CD4-positive, alpha-beta memory T cell (primary cell): ENCODE measurements at regions not wholly inside any gene's neighbourhood (a gene's known extent, or its start where the extent isn't known, plus 50 kb on each side); places are given as distances from the start of the nearest gene placed in this dataset.
A peak's percentile ranks its signal among the peaks of the same experiment; 100 is the strongest.

Experiments
- CTCF ChIA-PET: fragments of 350-600 bp; sonication (Branson Sonifier 250); formaldehyde crosslinking; loops from one replicate; lab custom pipeline; 2021; ENCODE audit warnings: inconsistent platforms; ENCODE audit not compliant: partially characterized antibody; lab: Charles Lee
- POLR2A ChIA-PET: fragments of 350-600 bp; sonication (Branson Sonifier 250); formaldehyde crosslinking; loops from one replicate; lab custom pipeline; 2021; ENCODE audit not compliant: partially characterized antibody; lab: Charles Lee
- DNase-seq, 5 donors: peaks; one replicate each; pipeline versions ENCODE4 v3.0.0 to v3.0.0-alpha.2; 2020 to 2022; ENCODE audit warnings: mixed read lengths in 1 of 5
- H3K27ac ChIP-seq: one replicate; pipeline ENCODE4 v1.7.0; 2013; ENCODE audit warnings: low read depth, low read length
- H3K27me3 ChIP-seq: 2 replicates; pipeline ENCODE4 v1.7.0; 2013; ENCODE audit warnings: mild to moderate bottlenecking, low read length, moderate library complexity; ENCODE audit not compliant: insufficient read depth
- H3K36me3 ChIP-seq: 2 replicates; pipeline ENCODE4 v1.7.0; 2013; ENCODE audit warnings: mild to moderate bottlenecking, low read length, moderate library complexity; ENCODE audit not compliant: insufficient read depth
- H3K4me1 ChIP-seq: 2 replicates; pipeline ENCODE4 v1.7.0; 2013; ENCODE audit warnings: mild to moderate bottlenecking, low read length, moderate library complexity; ENCODE audit not compliant: insufficient read depth
- H3K4me3 ChIP-seq, 2 donors: one replicate each; pipeline ENCODE4 v1.7.0; 2013; ENCODE audit warnings: low read length in 2 of 2, mild to moderate bottlenecking in 1 of 2
- H3K9me3 ChIP-seq, 2 donors: one replicate each; pipeline ENCODE4 v1.7.0; 2013; ENCODE audit warnings: low read length in 2 of 2, control low read depth in 1 of 2; ENCODE audit not compliant: control insufficient read depth in 1 of 2
- H3K27ac Mint-ChIP-seq, 7 donors: one replicate each; pipeline ENCODE4 v1.8.0; 2020 to 2021; ENCODE audit warnings: mixed read lengths in 7 of 7, mild to moderate bottlenecking in 6 of 7, inconsistent platforms in 3 of 7, moderate library complexity in 3 of 7
- H3K27me3 Mint-ChIP-seq, 2 donors: one replicate each; pipeline ENCODE4 v1.8.0; 2020 to 2021; ENCODE audit warnings: mixed read lengths in 2 of 2
- H3K36me3 Mint-ChIP-seq, 2 donors: one replicate each; pipeline ENCODE4 v1.8.0; 2020 to 2021; ENCODE audit warnings: mixed read lengths in 2 of 2, inconsistent platforms in 1 of 2, mild to moderate bottlenecking in 1 of 2
- H3K4me1 Mint-ChIP-seq, 4 donors: one replicate each; pipeline ENCODE4 v1.8.0; 2020 to 2021; ENCODE audit warnings: mixed read lengths in 4 of 4, mild to moderate bottlenecking in 1 of 4
- H3K4me3 Mint-ChIP-seq, 8 donors: one replicate each; pipeline ENCODE4 v1.8.0; 2020 to 2021; ENCODE audit warnings: mixed read lengths in 8 of 8, mild to moderate bottlenecking in 7 of 8, moderate library complexity in 6 of 8, inconsistent platforms in 3 of 8
- H3K9me3 Mint-ChIP-seq, 8 donors: one replicate each; pipeline ENCODE4 v1.8.0; 2020 to 2021; ENCODE audit warnings: mixed read lengths in 8 of 8, mild to moderate bottlenecking in 5 of 8, inconsistent platforms in 3 of 8, moderate library complexity in 1 of 8
- intact Hi-C: fragments of 100-400 bp; cut with micrococcal nuclease; formaldehyde crosslinking; loops from one replicate; pipeline ENCODE4 v1.15.1; 2023

DNA sequence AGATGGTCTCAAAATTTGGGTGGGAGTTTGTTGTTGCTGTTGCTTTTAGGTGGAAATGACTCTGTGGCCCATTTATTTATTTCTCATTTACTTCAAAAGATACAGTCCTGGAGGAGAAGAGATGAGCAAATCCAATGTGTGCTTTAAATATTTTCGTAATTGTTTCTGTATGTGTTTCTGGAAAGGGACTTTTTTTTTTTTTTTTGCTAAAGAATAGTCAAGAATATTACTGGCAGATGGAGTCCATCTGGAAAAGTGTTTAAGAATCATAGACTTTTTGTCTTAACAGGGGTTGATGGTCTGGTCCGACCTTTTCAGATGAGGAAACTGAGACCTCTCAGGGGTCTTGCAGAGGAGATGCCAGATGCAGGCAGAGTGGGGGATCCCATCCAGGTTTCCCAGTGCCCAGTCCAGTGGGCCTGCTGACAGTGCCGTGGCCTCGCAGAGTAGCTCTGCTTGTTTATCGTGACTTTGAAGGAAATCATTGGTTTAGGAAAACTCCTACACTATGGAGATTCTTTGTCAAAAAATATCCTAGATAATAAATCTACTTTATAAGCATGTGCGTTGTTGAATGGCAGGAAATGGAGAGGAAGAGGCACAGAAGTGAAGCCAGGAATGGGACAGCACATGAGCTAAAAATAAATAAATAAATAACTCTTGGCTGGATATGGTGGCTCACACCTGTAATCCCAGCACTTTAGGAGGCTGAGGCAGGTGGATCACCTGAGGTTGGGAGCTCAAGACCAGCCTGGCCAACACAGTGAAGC lies 164.3 kb upstream of the SVIL start:
- Mint-ChIP-seq H3K36me3 (no peaks in the 10 kb centered on the region), H3K9me3 (peaks cover 0 to 2% (median 0%) of the 10 kb centered on the region in 8 donors), H3K27ac (no peak overlapping the region), H3K4me1 (peaks cover 0 to 2% (median 0%) of the 10 kb centered on the region in 4 donors), H3K27me3 (peaks cover 7 to 8% of the 10 kb centered on the region in 2 donors), H3K4me3 (no peak overlapping the region)
- CTCF ChIA-PET: no interaction called here
- no peaks in the 10 kb centered on the region for H3K36me3 ChIP-seq
- DNase-seq: no peak
- no peak overlapping the region for H3K27ac ChIP-seq
- POLR2A ChIA-PET: no interaction called here
- no peak overlapping the region for H3K4me3 ChIP-seq
- H3K9me3 ChIP-seq: no peaks in the 10 kb centered on the region
- H3K27me3 ChIP-seq: no peaks in the 10 kb centered on the region
- intact Hi-C loops: no loop called here
- H3K4me1 ChIP-seq: no peaks in the 10 kb centered on the region

DNA sequence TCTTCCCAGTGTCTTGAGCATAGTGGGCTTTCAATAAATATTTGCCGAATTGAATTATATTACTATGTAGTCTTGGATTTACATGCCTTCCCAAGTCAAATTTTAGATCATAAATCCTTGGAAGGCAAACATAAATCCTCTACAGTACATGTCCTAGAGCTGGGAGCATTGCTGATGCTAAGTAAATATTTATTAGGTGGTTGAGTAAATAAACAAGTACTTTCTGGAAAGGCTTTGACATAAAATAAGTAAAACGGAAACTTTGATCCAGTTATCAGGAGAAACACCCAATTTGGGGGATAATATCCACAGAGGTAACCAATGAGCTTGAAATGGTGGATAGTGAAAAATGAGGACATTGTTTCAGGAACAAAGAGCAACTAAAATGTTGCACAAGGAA lies 162.8 kb upstream of the SVIL start:
- POLR2A ChIA-PET: no interaction called here

DNA sequence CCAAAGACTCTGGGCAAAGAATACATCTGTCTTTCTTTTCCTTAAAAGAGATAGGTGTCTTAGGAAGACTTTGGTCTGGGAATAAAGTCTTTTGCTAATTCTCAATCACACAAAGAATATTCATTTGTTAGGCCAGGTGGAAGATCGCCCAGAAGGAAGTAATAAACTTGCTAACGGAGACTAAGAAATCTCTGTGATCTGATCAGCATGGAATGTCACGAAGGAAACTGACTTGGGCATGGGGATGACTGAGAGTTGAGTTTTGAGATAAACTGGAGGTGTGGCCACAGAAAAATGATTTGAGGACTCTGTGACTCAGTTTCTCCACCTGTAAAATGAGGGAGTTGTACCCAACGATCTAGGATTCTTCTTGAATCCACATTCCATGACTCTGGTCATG lies 161.1 kb upstream of the SVIL start:
- POLR2A ChIA-PET: no interaction called here
- H3K9me3 ChIP-seq: no peaks in the 10 kb centered on the region
- H3K4me1 ChIP-seq: no peaks in the 10 kb centered on the region

More for the DNA sequence above, 162.8 kb upstream of the SVIL start:
- CTCF ChIA-PET: interaction anchor here (0.6 kb wide), 1 partner anchor 299 kb away, joined by 3 read pairs; no protein-coding TSS in a partner anchor
- Histone ChIP-seq H3K4me1 (no peaks in the 10 kb centered on the region), H3K4me3 (no peak overlapping the region), H3K9me3 (no peaks in the 10 kb centered on the region), H3K36me3 (no peaks in the 10 kb centered on the region), H3K27me3 (no peaks in the 10 kb centered on the region), H3K27ac (no peak overlapping the region)
- Mint-ChIP-seq H3K4me3 (no peak overlapping the region), H3K36me3 (no peaks in the 10 kb centered on the region), H3K27me3 (peaks cover 7 to 9% of the 10 kb centered on the region in 2 donors), H3K9me3 (peaks cover 0 to 2% (median 0%) of the 10 kb centered on the region in 8 donors), H3K27ac (no peak overlapping the region), H3K4me1 (no peaks in the 10 kb centered on the region)
- DNase-seq: no peak
- intact Hi-C loops: no loop called here

DNA sequence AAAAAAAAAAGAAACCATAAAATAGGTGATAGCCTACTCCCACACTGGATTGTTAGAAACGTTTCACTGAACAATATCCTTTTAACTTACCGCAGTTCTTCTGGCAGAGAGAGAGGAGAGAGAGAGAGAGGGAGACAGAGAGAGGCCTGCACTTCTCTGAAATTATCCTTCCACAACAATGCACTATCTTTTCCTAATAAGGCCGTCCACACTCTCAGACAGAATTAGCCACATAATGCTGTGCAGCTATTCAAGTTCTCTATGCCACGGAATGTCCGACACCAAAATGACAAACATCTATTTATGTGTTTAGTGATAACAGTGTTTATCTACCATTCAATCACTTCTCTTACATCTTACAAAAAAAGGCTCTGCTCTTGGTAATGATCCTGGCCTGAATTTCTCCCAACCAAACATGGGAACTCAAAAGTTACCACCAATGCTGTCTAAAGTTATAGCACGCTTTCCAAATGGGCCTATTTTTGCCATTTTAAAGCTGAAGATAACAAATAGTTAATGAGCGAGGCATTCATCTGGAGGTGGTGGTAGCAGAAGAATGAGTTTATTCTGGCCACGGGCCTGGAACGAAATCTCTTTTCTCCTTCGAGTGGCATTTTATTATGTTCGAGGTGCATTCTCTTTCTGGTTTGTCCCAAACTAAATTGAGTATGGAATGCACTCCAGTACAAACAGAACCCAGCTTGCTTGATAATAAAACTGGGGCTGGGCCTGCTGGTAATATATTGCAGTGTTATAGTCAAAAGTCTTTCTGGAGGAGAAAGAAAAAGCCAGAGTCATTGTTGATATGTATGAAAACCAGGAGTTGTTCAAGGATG lies 160.2 kb upstream of the SVIL start:
- no peaks in the 10 kb centered on the region for H3K36me3 Mint-ChIP-seq
- no peaks in the 10 kb centered on the region for H3K4me1 Mint-ChIP-seq
- no peak overlapping the region for H3K27ac Mint-ChIP-seq
- peak overlapping the region in 1 of 8 donors; percentile 4 for H3K4me3 Mint-ChIP-seq
- no peak for DNase-seq
- Histone ChIP-seq H3K4me1 (no peaks in the 10 kb centered on the region), H3K36me3 (no peaks in the 10 kb centered on the region), H3K27ac (no peak overlapping the region), H3K4me3 (no peak overlapping the region), H3K27me3 (no peaks in the 10 kb centered on the region), H3K9me3 (no peaks in the 10 kb centered on the region)
- peaks cover 0 to 2% (median 0%) of the 10 kb centered on the region in 8 donors for H3K9me3 Mint-ChIP-seq
- POLR2A ChIA-PET: no interaction called here
- H3K27me3 Mint-ChIP-seq: peaks cover 7 to 9% of the 10 kb centered on the region in 2 donors
- CTCF ChIA-PET: no interaction called here
- intact Hi-C loops: no loop called here

More for the DNA sequence above, 161.1 kb upstream of the SVIL start:
- Mint-ChIP-seq H3K27me3 (peaks cover 9% of the 10 kb centered on the region in 2 donors), H3K4me1 (no peaks in the 10 kb centered on the region), H3K4me3 (no peak overlapping the region), H3K36me3 (no peaks in the 10 kb centered on the region), H3K9me3 (peaks cover 0 to 2% (median 0%) of the 10 kb centered on the region in 8 donors), H3K27ac (no peak overlapping the region)
- H3K27ac ChIP-seq: no peak overlapping the region
- intact Hi-C loops: no loop called here
- H3K4me3 ChIP-seq: no peak overlapping the region
- no peaks in the 10 kb centered on the region for H3K36me3 ChIP-seq
- CTCF ChIA-PET: no interaction called here
- no peak for DNase-seq
- no peaks in the 10 kb centered on the region for H3K27me3 ChIP-seq

DNA sequence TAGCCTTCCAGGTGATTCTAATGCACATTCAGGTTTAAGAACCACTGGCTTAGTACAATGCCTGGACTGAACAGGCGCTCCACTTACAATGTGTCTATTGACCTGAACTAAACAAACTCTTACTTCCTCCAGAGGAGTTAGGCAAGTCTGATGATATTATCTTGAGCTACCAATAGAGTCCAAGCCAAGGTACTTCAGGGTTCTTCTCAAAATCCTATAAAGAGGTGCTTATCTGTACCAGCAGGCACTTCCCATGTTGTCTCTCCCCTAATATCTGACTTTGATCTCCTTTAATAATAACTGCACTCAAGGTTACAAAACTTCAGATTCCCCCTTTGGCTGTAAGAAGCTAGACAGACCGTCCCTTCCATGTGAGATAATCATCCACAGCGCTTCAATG lies 157.0 kb upstream of the SVIL start:
- intact Hi-C loops: no loop called here
- Histone ChIP-seq H3K27ac (no peak overlapping the region), H3K4me3 (no peak overlapping the region), H3K4me1 (no peaks in the 10 kb centered on the region), H3K27me3 (no peaks in the 10 kb centered on the region), H3K36me3 (no peaks in the 10 kb centered on the region), H3K9me3 (no peaks in the 10 kb centered on the region)
- POLR2A ChIA-PET: no interaction called here
- peaks cover 2 to 10% (median 6%) of the 10 kb centered on the region in 8 donors for H3K9me3 Mint-ChIP-seq
- peaks cover 7 to 9% of the 10 kb centered on the region in 2 donors for H3K27me3 Mint-ChIP-seq
- DNase-seq: no peak
- H3K4me3 Mint-ChIP-seq: no peak overlapping the region
- CTCF ChIA-PET: no interaction called here
- no peaks in the 10 kb centered on the region for H3K4me1 Mint-ChIP-seq
- H3K27ac Mint-ChIP-seq: no peak overlapping the region
- H3K36me3 Mint-ChIP-seq: no peaks in the 10 kb centered on the region

DNA sequence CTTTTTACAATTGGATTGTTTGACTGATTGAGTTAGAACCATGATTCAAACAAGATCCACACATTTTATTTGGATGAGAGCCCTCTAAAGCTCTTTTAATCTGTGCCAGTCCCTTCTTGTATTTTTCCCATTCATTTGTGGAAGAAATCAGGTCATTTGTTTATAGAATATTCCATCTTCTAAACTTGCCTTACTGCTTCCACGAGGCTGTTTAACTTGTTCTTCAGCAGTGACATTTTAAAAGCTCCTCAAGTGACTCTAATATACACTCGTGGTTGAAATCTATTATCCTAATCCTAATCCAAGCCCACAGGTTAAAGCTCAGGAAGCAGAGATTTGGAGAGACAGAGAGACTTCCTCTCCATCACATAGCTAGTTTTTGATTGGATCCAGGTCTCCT lies 155.4 kb upstream of the SVIL start:
- CTCF ChIA-PET: no interaction called here
- H3K9me3 ChIP-seq: no peaks in the 10 kb centered on the region
- intact Hi-C loops: no loop called here
- no peaks in the 10 kb centered on the region for H3K4me1 ChIP-seq
- Mint-ChIP-seq H3K4me3 (no peak overlapping the region), H3K9me3 (peaks cover 2 to 10% (median 6%) of the 10 kb centered on the region in 8 donors), H3K27ac (no peak overlapping the region), H3K27me3 (peaks cover 5 to 9% of the 10 kb centered on the region in 2 donors), H3K36me3 (no peaks in the 10 kb centered on the region), H3K4me1 (no peaks in the 10 kb centered on the region)
- H3K36me3 ChIP-seq: no peaks in the 10 kb centered on the region
- POLR2A ChIA-PET: no interaction called here
- no peak overlapping the region for H3K4me3 ChIP-seq
- DNase-seq: no peak
- H3K27me3 ChIP-seq: no peaks in the 10 kb centered on the region
- no peak overlapping the region for H3K27ac ChIP-seq

DNA sequence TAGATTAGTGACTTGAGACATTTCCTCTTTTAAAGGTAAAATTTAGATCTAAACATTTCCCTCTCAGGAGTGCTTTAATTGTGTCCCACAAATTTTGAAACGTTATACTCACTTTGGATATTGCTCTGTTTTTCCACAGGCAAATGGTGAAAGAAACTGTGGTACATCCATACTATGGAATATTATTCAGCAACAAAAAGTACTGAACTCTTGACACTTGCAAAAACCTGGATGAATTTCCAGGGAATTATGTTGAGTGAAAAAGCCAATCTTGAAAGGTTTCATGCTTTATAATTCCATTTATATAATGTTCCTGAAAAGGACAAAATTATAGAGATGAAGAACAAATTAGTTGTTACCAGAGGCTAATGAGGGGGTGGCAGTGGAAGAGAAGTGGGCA lies 153.3 kb upstream of the SVIL start:
- CTCF ChIA-PET: no interaction called here
- H3K4me1 Mint-ChIP-seq: no peaks in the 10 kb centered on the region

More for the DNA sequence above, 153.3 kb upstream of the SVIL start:
- H3K27me3 ChIP-seq: no peaks in the 10 kb centered on the region
- Mint-ChIP-seq H3K9me3 (peaks cover 2 to 10% (median 5%) of the 10 kb centered on the region in 8 donors), H3K27me3 (peaks cover 7 to 8% of the 10 kb centered on the region in 2 donors), H3K27ac (no peak overlapping the region), H3K36me3 (no peaks in the 10 kb centered on the region), H3K4me3 (no peak overlapping the region)
- no peaks in the 10 kb centered on the region for H3K36me3 ChIP-seq
- no peaks in the 10 kb centered on the region for H3K4me1 ChIP-seq
- POLR2A ChIA-PET: no interaction called here
- H3K27ac ChIP-seq: no peak overlapping the region
- no peak for DNase-seq
- no peaks in the 10 kb centered on the region for H3K9me3 ChIP-seq
- intact Hi-C loops: no loop called here
- no peak overlapping the region for H3K4me3 ChIP-seq
